Endothelial cell of umbilical vein (primary cell): ENCODE measurements at regions not wholly inside any gene's neighbourhood (a gene's known extent, or its start where the extent isn't known, plus 50 kb on each side); places are given as distances from the start of the nearest gene placed in this dataset.
"Not testable (repeated sequence)": the region's sequence is repeated elsewhere in the genome, so short reads cannot be mapped to it uniquely, and the experiment has no call there.

Experiments
- BruUV-seq: library from RNA; stranded (reverse); fragments of 400-500 nt; replicated peaks from 2 replicates; lab custom pipeline; 2021; lab: Mats Ljungman, UMichigan
- CTCF ChIA-PET: fragments of 300-600, 350-600 bp; sonication (Branson Sonifier 250); formaldehyde crosslinking; loops from one replicate; lab custom pipeline; 2021; ENCODE audit warnings: antibody characterized with exemption, inconsistent platforms; lab: Charles Lee
- POLR2A ChIA-PET: fragments of 300-600, 350-600 bp; sonication (Branson Sonifier 250); formaldehyde crosslinking; loops from one replicate; lab custom pipeline; 2021; ENCODE audit warnings: antibody characterized with exemption, inconsistent platforms; lab: Charles Lee
- DNase-seq: peaks from one replicate; pipeline ENCODE4 v3.0.0-alpha.2; 2011; ENCODE audit warnings: low read depth, low spot score
- FAIRE-seq: peaks from 2 replicates; lab custom pipeline; 2011; peaks lifted over from hg19 to GRCh38; lab: Jason Lieb, UNC
- H2AFZ ChIP-seq: 2 replicates; pipeline ENCODE4 v1.6.0; 2012; ENCODE audit warnings: low read depth, low read length, control low read depth, inconsistent platforms
- H3K27ac ChIP-seq: 2 replicates; pipeline ENCODE4 v1.5.1; 2011; ENCODE audit warnings: low read depth, mild to moderate bottlenecking, control low read depth, low read length, moderate library complexity; ENCODE audit not compliant: insufficient read depth
- H3K27me3 ChIP-seq, 2 experiments: 2 replicates each; pipeline versions ENCODE4 v1.6.0 to v1.6.1; 2011; ENCODE audit warnings: low read length in 2 of 2, mixed read lengths in 1 of 2; ENCODE audit not compliant: control insufficient read depth in 2 of 2, insufficient read depth in 2 of 2
- H3K36me3 ChIP-seq, 2 experiments: 2 replicates in 1 of 2; 3 replicates in 1 of 2; pipeline ENCODE4 v1.5.1; 2011; ENCODE audit warnings: low read length in 2 of 2, mild to moderate bottlenecking in 1 of 2, moderate library complexity in 1 of 2; ENCODE audit not compliant: control insufficient read depth in 2 of 2, insufficient read depth in 2 of 2; ENCODE audit errors: extremely low read depth in 1 of 2
- H3K4me1 ChIP-seq: 3 replicates; pipeline ENCODE4 v1.5.1; 2011; ENCODE audit warnings: mild to moderate bottlenecking, low read length; ENCODE audit not compliant: control insufficient read depth, insufficient read depth; ENCODE audit errors: extremely low read depth
- H3K4me2 ChIP-seq: 2 replicates; pipeline ENCODE4 v1.6.1; 2011; ENCODE audit warnings: low read length, control low read depth, mixed read lengths; ENCODE audit not compliant: insufficient read depth
- H3K4me3 ChIP-seq, 3 experiments: fragments of 200-600 bp in 1 of 3; sonication (generic), shearing (Covaris generic) in 1 of 3; replicated peaks in 1 of 3; 2 replicates each; pipeline ENCODE4 v1.5.1; 2011 to 2016; ENCODE audit warnings: control low read depth in 3 of 3, low read length in 3 of 3, mild to moderate bottlenecking in 2 of 3, inconsistent platforms in 1 of 3, low read depth in 1 of 3, moderate library complexity in 1 of 3; ENCODE audit not compliant: insufficient read depth in 1 of 3
- H3K79me2 ChIP-seq: 2 replicates; pipeline ENCODE4 v1.6.0; 2012; ENCODE audit warnings: low read length, inconsistent platforms; ENCODE audit not compliant: control insufficient read depth, insufficient read depth
- H3K9ac ChIP-seq: replicated peaks from 2 replicates; pipeline ENCODE3; 2011; ENCODE audit warnings: low read length, control low read depth; ENCODE audit not compliant: insufficient read depth; ENCODE audit errors: extremely low read depth
- H3K9me1 ChIP-seq: replicated peaks from 3 replicates; pipeline ENCODE4 v1.6.0; 2011; ENCODE audit warnings: mild to moderate bottlenecking, low read length; ENCODE audit not compliant: control insufficient read depth, insufficient read depth; ENCODE audit errors: extremely low read depth
- H3K9me3 ChIP-seq: replicated peaks from 2 replicates; pipeline ENCODE4 v1.5.1; 2012; ENCODE audit warnings: low read length, inconsistent platforms; ENCODE audit not compliant: control insufficient read depth, insufficient read depth
- H4K20me1 ChIP-seq: replicated peaks from 2 replicates; pipeline ENCODE3; 2011; ENCODE audit warnings: mild to moderate bottlenecking, low read length; ENCODE audit not compliant: control insufficient read depth, insufficient read depth; ENCODE audit errors: extremely low read depth
- CTCF ChIP-seq, 2 donors: IDR thresholded peaks; 1 replicate in 1 of 2; 2 replicates in 1 of 2; pipeline ENCODE4 v1.5.1; 2011; ENCODE audit warnings: low read length in 2 of 2, mild to moderate bottlenecking in 2 of 2, moderate library complexity in 2 of 2, control low read depth in 1 of 2, inconsistent platforms in 1 of 2, low read depth in 1 of 2; ENCODE audit not compliant: insufficient read depth in 1 of 2; ENCODE audit errors: extremely low read depth in 1 of 2
- FOS ChIP-seq: IDR thresholded peaks from 2 replicates; pipeline ENCODE4 v1.6.1; 2011; ENCODE audit warnings: mild to moderate bottlenecking, low read length, moderate library complexity, borderline replicate concordance; ENCODE audit not compliant: insufficient read depth
- GATA2 ChIP-seq: IDR thresholded peaks from 2 replicates; pipeline ENCODE4 v1.7.0; 2011; ENCODE audit warnings: low read depth, mild to moderate bottlenecking, moderate library complexity, mixed read lengths, low read length; ENCODE audit not compliant: insufficient read length, insufficient read depth
- MYC ChIP-seq: IDR thresholded peaks from one replicate; pipeline ENCODE4 v1.6.1; 2011; ENCODE audit warnings: mild to moderate bottlenecking, low read depth, low read length
- POLR2A ChIP-seq: IDR thresholded peaks from 2 replicates; pipeline ENCODE4 v1.6.1; 2012; ENCODE audit warnings: low read depth, mild to moderate bottlenecking, control low read depth, low read length
- dilution Hi-C: fragments of 300-500 bp; cut with MboI; formaldehyde crosslinking; loops from one replicate; pipeline ENCODE4 v1.15.0; 2019; ENCODE audit warnings: low sequenced_read_pairs; ENCODE audit not compliant: extremely low pct_ligation_motif_present
- intact Hi-C: fragments of 100-400 bp; cut with micrococcal nuclease; formaldehyde crosslinking; loops from one replicate; pipeline ENCODE4 v1.10.0; 2022

GRCh38 chr6:56870053-56870452 is 84.9 kb upstream of the BEND6 start:
- H3K9me3 ChIP-seq, H4K20me1 ChIP-seq, H3K9me1 ChIP-seq, H3K27me3 ChIP-seq, H3K27ac ChIP-seq, H3K4me2 ChIP-seq, DNase-seq, FAIRE-seq, H3K36me3 ChIP-seq, H3K4me3 ChIP-seq, BruUV-seq, dilution Hi-C loops, intact Hi-C loops, H3K9ac ChIP-seq, H3K79me2 ChIP-seq, H2AFZ ChIP-seq: not testable (repeated sequence)
- POLR2A ChIA-PET, result interaction anchor here (0.6 kb wide), 1 partner anchor 265 kb away, joined by 3 read pairs; no protein-coding TSS in a partner anchor
- CTCF ChIA-PET, result interaction anchor here (0.6 to 4.3 kb wide), 9 partner anchors 10 to 144 kb away, joined by 3 to 36 read pairs (median 7); partner anchors contain the start of gene BEND6
- peaks cover 38% of the 10 kb centered on the region for H3K4me1 ChIP-seq

- Histone ChIP-seq H3K79me2 (no peaks in the 10 kb centered on the region), H3K4me3 (no peak overlapping the region), H3K9me3 (no peaks in the 10 kb centered on the region), H3K4me1 (peaks cover 45% of the 10 kb centered on the region), H3K9ac (peak overlapping the region; percentile 62), H4K20me1 (no peaks in the 10 kb centered on the region), H3K27me3 (no peaks in the 10 kb centered on the region), H2AFZ (peak overlapping the region; percentile 84), H3K36me3 (no peaks in the 10 kb centered on the region), H3K9me1 (no peaks in the 10 kb centered on the region), H3K27ac (peak overlapping the region; percentile 70), H3K4me2 (peak overlapping the region; percentile 84)
- DNase-seq, result no peak
- BruUV-seq, result no TSS peak
- ChIA-PET CTCF (interaction anchor here (0.8 to 4.3 kb wide), 7 partner anchors 9 to 86 kb away, joined by 3 to 36 read pairs (median 7); partner anchors contain the start of gene BEND6), POLR2A (no interaction called here)
- dilution Hi-C loops (no loop called here), intact Hi-C loops (loop anchor here (2.0 to 5.0 kb wide), 2 partner anchors 21 to 33 kb away; no protein-coding TSS in a partner anchor)
- no peak for TF ChIP-seq CTCF (IDR thresholded peaks at IDR 0.05; ENCODE audit: extremely low read depth in 1 of 2, insufficient read depth in 1 of 2, low read depth in 1 of 2, low read length in 2 of 2)
- no peak for TF ChIP-seq POLR2A
- TF ChIP-seq GATA2, result no peak
- no peak for TF ChIP-seq FOS
- TF ChIP-seq MYC, result no peak
- no peak for FAIRE-seq
These were observed 85.6 kb upstream of the BEND6 start for GRCh38 chr6:56869346-56869745.
